B cell (primary cell): ENCODE measurements at regions not wholly inside any gene's neighbourhood (a gene's known extent, or its start where the extent isn't known, plus 50 kb on each side); places are given as distances from the start of the nearest gene placed in this dataset.

Source experiments
- ATAC-seq: fragments of 200-7000 bp; cut with Tn5 transposase; one replicate; pipeline ENCODE4 v1.10.0; 2021; ENCODE audit warnings: low read depth, mild to moderate bottlenecking, moderate number of reproducible peaks, moderate library complexity
- CTCF ChIA-PET: fragments of 350-600 bp; sonication (Branson Sonifier 250); formaldehyde crosslinking; loops from one replicate; lab custom pipeline; 2021; ENCODE audit warnings: antibody characterized with exemption, inconsistent platforms; lab: Charles Lee
- POLR2A ChIA-PET: fragments of 350-600 bp; sonication (Branson Sonifier 250); formaldehyde crosslinking; loops from one replicate; lab custom pipeline; 2021; ENCODE audit warnings: antibody characterized with exemption; lab: Charles Lee
- DNase-seq: peaks from one replicate; pipeline ENCODE4 v3.0.0; 2013
- H2AFZ ChIP-seq: 2 replicates; pipeline ENCODE4 v1.6.1; 2012; ENCODE audit warnings: mild to moderate bottlenecking, low read depth, low read length; ENCODE audit not compliant: insufficient read depth, poor library complexity, severe bottlenecking
- H3K27ac ChIP-seq, 2 donors: 1 replicate in 1 of 2; 2 replicates in 1 of 2; pipeline ENCODE4 v1.5.1; 2012 to 2013; ENCODE audit warnings: low read length in 2 of 2, mild to moderate bottlenecking in 2 of 2, moderate library complexity in 1 of 2
- H3K27me3 ChIP-seq, 4 experiments: fragments of 200-600 bp in 1 of 4; sonication (generic) in 1 of 4; replicated peaks in 1 of 4; 1 replicate in 2 of 4; 2 replicates in 2 of 4; pipeline versions ENCODE4 v1.6.1 to v1.7.0; 2013 to 2016; ENCODE audit warnings: low read length in 3 of 4, mild to moderate bottlenecking in 2 of 4, mixed read lengths in 1 of 4, moderate library complexity in 1 of 4; ENCODE audit not compliant: insufficient read depth in 4 of 4, control insufficient read depth in 3 of 4; ENCODE audit errors: control extremely low read depth in 1 of 4
- H3K36me3 ChIP-seq, 2 experiments: replicated peaks in 1 of 2; 1 replicate in 1 of 2; 2 replicates in 1 of 2; pipeline versions ENCODE4 v1.6.1 to v1.7.1; 2013; ENCODE audit warnings: low read length in 1 of 2; ENCODE audit not compliant: insufficient read depth in 2 of 2, control insufficient read depth in 1 of 2; ENCODE audit errors: control extremely low read depth in 1 of 2, extremely low read depth in 1 of 2
- H3K4me1 ChIP-seq, 2 donors: fragments of 200-600 bp in 1 of 2; sonication (generic) in 1 of 2; 1 replicate in 1 of 2; 2 replicates in 1 of 2; pipeline versions ENCODE4 v1.5.1 to v1.6.1; 2013 to 2017; ENCODE audit warnings: low read length in 2 of 2; ENCODE audit not compliant: control insufficient read depth in 2 of 2, insufficient read depth in 2 of 2
- H3K4me2 ChIP-seq: replicated peaks from 2 replicates; pipeline ENCODE3; 2012; ENCODE audit warnings: mild to moderate bottlenecking, low read depth, low read length; ENCODE audit not compliant: poor library complexity, severe bottlenecking
- H3K4me3 ChIP-seq, 5 experiments: fragments of 200-600 bp in 1 of 5; sonication (generic) in 1 of 5; 1 replicate in 3 of 5; 2 replicates in 2 of 5; pipeline versions ENCODE4 v1.5.1 to v1.7.0; 2011 to 2016; ENCODE audit warnings: low read length in 4 of 5, mild to moderate bottlenecking in 4 of 5, low read depth in 2 of 5, control low read depth in 1 of 5, moderate library complexity in 1 of 5; ENCODE audit not compliant: insufficient read depth in 1 of 5; ENCODE audit errors: control extremely low read depth in 1 of 5, extremely low read depth in 1 of 5
- H3K79me2 ChIP-seq: fragments of 200-600 bp; sonication (generic); one replicate; pipeline ENCODE4 v1.6.0; 2016; ENCODE audit warnings: low read length; ENCODE audit not compliant: control insufficient read depth, insufficient read depth
- H3K9ac ChIP-seq: fragments of 200-600 bp; sonication (generic); 2 replicates; pipeline ENCODE4 v1.6.1; 2017; ENCODE audit warnings: mild to moderate bottlenecking, low read length, moderate library complexity
- H3K9me3 ChIP-seq, 3 donors: one replicate each; pipeline versions ENCODE4 v1.6.1 to v1.7.1; 2013; ENCODE audit warnings: low read length in 2 of 3; ENCODE audit not compliant: control insufficient read depth in 2 of 3, insufficient read depth in 1 of 3; ENCODE audit errors: control extremely low read depth in 1 of 3
- H4K20me1 ChIP-seq: 2 replicates; pipeline ENCODE4 v1.6.0; 2012; ENCODE audit warnings: mild to moderate bottlenecking, low read length; ENCODE audit not compliant: insufficient read depth, control insufficient read depth, poor library complexity, severe bottlenecking
- H3K27ac Mint-ChIP-seq: one replicate; pipeline ENCODE4 v1.8.0; 2021; ENCODE audit warnings: mixed read lengths
- H3K27me3 Mint-ChIP-seq: one replicate; pipeline ENCODE4 v1.8.0; 2021; ENCODE audit warnings: mixed read lengths
- H3K4me1 Mint-ChIP-seq: one replicate; pipeline ENCODE4 v1.8.0; 2021; ENCODE audit warnings: mixed read lengths
- H3K4me3 Mint-ChIP-seq: one replicate; pipeline ENCODE4 v1.8.0; 2021; ENCODE audit warnings: mixed read lengths
- H3K9me3 Mint-ChIP-seq: one replicate; pipeline ENCODE4 v1.8.0; 2022; ENCODE audit warnings: mixed read lengths; ENCODE audit not compliant: insufficient read depth
- EZH2 ChIP-seq: IDR thresholded peaks from 2 replicates; pipeline ENCODE4 v1.6.1; 2012; ENCODE audit warnings: borderline replicate concordance, low read depth, mild to moderate bottlenecking, moderate library complexity, low read length; ENCODE audit not compliant: insufficient read depth, poor library complexity, severe bottlenecking
- WGBS: methylation state at CpG from one replicate; pipeline ENCODE4 v1.1.5; 2013; ENCODE audit warnings: missing lambda C conversion rate; ENCODE audit not compliant: insufficient coverage; 5-methylcytosine and 5-hydroxymethylcytosine counted together
- intact Hi-C: fragments of 100-400 bp; cut with micrococcal nuclease; formaldehyde crosslinking; loops from one replicate; pipeline ENCODE4 v1.10.0; 2022
- TF ChIP-seq, protein P1 (sequence below): fragments of 200-600 bp; IDR thresholded peaks from one replicate; pipeline ENCODE4 v1.8.0; 2022; ENCODE audit warnings: antibody characterized with exemption, mild to moderate bottlenecking

- Mint-ChIP-seq H3K4me3 (no peak overlapping the region), H3K9me3 (no peaks in the 10 kb centered on the region), H3K4me1 (no peaks in the 10 kb centered on the region), H3K27ac (no peak overlapping the region), H3K27me3 (peaks cover 20% of the 10 kb centered on the region)
- H3K9ac ChIP-seq = no peak overlapping the region
- POLR2A ChIA-PET = no interaction called here
- no peak overlapping the region for H3K4me2 ChIP-seq
- no peaks in the 10 kb centered on the region for H4K20me1 ChIP-seq
- no peak overlapping the region for H2AFZ ChIP-seq
- H3K36me3 ChIP-seq = no peaks in the 10 kb centered on the region
- ATAC-seq (no peak), DNase-seq (no peak)
- H3K79me2 ChIP-seq = no peaks in the 10 kb centered on the region
- 100% methylated on average over 1 of the region's 2 CpGs for WGBS
- CTCF ChIA-PET = no interaction called here
- TF ChIP-seq EZH2 = no peak
- TF ChIP-seq, protein P1, sequence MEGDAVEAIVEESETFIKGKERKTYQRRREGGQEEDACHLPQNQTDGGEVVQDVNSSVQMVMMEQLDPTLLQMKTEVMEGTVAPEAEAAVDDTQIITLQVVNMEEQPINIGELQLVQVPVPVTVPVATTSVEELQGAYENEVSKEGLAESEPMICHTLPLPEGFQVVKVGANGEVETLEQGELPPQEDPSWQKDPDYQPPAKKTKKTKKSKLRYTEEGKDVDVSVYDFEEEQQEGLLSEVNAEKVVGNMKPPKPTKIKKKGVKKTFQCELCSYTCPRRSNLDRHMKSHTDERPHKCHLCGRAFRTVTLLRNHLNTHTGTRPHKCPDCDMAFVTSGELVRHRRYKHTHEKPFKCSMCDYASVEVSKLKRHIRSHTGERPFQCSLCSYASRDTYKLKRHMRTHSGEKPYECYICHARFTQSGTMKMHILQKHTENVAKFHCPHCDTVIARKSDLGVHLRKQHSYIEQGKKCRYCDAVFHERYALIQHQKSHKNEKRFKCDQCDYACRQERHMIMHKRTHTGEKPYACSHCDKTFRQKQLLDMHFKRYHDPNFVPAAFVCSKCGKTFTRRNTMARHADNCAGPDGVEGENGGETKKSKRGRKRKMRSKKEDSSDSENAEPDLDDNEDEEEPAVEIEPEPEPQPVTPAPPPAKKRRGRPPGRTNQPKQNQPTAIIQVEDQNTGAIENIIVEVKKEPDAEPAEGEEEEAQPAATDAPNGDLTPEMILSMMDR = no peak
- no peak overlapping the region for H3K4me3 ChIP-seq
- no peaks in the 10 kb centered on the region for H3K27me3 ChIP-seq
- no peaks in the 10 kb centered on the region for H3K4me1 ChIP-seq
- no peak overlapping the region for H3K27ac ChIP-seq
- intact Hi-C loops = no loop called here
- no peaks in the 10 kb centered on the region for H3K9me3 ChIP-seq
Observed at GRCh38 chr4:71283642-71284257, 55.1 kb upstream of the SLC4A4 start.

DNA sequence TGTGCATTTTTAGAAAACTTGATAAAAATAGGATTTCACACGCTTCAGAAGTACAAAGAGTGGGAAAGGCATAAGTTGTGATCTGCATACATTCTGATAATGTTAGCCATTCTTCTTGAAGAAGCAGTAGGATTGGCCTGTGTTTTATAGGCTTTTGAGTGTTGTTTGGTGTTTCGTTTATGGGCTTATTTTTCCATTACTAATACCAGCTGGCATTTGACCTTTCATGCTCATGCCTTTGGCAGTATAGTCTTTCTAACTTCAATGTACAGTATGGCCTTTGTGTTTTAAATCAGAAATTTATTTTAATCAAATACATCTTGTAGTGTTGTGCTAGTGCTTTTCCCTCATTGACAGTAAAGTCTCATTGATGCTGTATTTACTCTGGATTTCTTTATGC is 51.5 kb upstream of the SLC4A4 start:
- Histone ChIP-seq H3K36me3 (no peaks in the 10 kb centered on the region), H3K9me3 (no peaks in the 10 kb centered on the region), H3K9ac (no peak overlapping the region), H3K4me3 (no peak overlapping the region), H3K27me3 (no peaks in the 10 kb centered on the region), H2AFZ (no peak overlapping the region), H4K20me1 (no peaks in the 10 kb centered on the region), H3K4me1 (no peaks in the 10 kb centered on the region), H3K27ac (no peak overlapping the region), H3K79me2 (no peaks in the 10 kb centered on the region), H3K4me2 (no peak overlapping the region)
- DNase-seq (no peak), ATAC-seq (no peak)
- intact Hi-C loops = no loop called here
- no peak for TF ChIP-seq EZH2
- TF ChIP-seq, protein P1 = no peak
- ChIA-PET CTCF (no interaction called here), POLR2A (no interaction called here)
- 80% methylated on average over 1 of the region's 2 CpGs for WGBS
- Mint-ChIP-seq H3K9me3 (no peaks in the 10 kb centered on the region), H3K27ac (no peak overlapping the region), H3K27me3 (peaks cover 18% of the 10 kb centered on the region), H3K4me1 (no peaks in the 10 kb centered on the region), H3K4me3 (no peak overlapping the region)
